ENCODE measurements at regions not wholly inside any gene's neighbourhood (a gene's known extent, or its start where the extent isn't known, plus 50 kb on each side); places are given as distances from the start of the nearest gene placed in this dataset.
"Not testable (repeated sequence)": the region's sequence is repeated elsewhere in the genome, so short reads cannot be mapped to it uniquely, and the experiment has no call there.

DNA sequence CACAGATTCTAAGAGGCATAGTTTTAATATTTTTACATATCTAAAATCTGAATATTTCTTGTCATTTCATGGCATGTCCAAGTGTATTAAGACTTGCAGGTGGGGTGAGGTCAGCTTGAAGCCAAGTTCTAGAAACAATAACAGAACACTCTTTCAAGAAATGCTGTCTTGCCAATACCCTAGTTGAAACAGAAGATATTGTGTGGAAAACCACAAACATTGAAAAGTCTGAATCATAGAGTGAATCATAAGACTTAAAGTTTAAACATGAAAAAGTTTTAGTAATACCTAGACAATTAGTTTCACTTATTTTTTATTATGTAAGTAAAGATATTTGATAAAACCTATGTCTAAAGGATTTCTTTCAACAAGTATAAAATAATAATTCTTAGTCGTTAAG lies 191.5 kb upstream of the CAND1 start:
- no peak for DNase-seq (ENCODE audit: low read depth)

DNA sequence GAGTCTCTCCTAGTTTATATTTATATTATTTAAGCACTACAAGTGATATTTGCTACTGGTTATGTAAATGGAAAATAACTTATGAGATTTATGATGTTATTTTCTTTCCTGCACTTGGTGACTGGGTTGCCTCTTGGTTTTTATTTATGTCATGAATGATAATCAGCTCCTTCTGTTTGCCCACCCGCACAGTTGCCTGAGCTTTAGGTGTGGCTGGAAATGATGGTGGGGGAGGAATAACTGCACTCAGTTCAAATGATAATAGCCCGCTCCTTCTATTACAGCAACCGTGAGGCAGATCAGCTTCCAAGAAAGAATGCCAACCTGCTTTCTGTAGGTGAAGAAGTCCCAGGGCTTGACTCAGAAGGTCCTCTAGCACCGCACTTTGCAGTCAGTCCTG lies 190.2 kb upstream of the CAND1 start:
- no peak for DNase-seq (ENCODE audit: low read depth)

DNA sequence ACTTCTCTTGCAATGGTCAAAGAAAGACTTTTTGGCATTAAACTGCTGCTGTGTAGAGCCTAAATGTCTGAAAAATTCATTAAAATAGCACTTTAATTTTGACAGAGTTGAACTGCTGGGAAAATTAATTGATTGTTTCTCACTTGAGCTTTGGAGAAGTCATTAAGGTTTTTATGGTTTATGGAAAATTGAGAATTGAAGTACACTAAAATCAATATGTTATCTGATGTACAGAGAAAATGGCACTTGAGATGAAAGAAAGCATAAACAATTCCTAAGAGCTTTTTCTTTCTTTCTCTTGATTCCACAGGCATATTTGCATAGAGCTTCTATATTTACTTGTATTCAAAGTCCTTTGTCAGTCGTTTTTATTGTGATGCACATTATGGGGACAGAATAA lies 188.5 kb upstream of the CAND1 start:
- no peak for DNase-seq (ENCODE audit: low read depth)

DNA sequence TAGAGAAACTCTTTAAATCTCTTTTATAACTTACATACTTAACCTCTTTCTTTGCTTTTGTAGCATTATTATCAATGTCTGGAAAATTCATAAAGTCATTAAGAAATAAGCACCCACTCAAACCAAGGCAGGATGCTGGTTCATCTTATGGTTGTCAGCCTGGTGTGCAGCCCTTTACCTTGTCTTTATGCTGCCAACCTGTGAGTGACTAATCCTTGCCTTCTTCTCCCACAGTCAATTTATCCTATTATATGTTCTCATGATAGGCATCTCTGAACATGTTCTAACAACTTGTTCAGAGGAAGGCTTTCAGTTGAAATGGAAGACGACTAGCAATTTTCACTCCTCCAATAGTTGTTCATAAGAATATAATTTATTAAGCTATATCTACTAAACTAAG lies 186.9 kb upstream of the CAND1 start:
- DNase-seq (ENCODE audit: low read depth) = no peak

DNA sequence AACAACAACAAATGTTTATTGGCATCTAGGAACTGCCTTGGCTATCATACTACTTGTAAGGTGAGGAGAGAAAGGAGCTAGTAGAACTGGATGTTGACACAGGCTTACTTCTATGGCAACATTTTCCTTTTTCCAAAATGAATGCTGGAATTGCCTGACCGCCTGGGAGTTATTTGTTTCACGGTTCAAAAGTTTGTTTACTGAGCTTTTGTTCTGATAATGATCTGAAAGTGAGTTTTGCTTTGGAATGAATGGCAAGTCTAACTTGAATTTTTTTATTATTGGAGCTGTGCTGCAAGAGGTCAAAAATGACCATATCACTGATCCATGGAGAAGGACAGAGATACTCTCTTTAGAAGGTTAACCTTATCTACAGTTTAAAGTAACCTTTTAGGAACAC lies 183.5 kb upstream of the CAND1 start:
- DNase-seq (ENCODE audit: low read depth) = no peak

DNA sequence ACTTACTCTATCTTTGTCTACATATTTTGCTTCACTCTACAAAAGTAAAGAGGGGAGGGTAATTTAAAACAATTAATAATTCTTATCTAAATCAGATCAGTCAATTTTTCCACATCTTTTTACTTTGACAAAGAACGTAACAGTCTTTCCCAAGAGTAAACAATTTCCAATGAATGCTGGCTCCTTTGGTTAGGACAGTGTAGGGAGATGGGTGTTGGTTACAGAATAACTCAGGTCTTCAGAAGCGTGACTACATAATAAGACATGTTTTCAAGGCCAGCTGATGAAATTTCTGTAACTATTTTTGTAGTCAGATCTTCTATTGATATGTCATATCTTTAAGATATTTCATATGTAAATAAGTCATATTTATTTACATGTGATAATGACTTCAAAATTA lies 183.0 kb upstream of the CAND1 start:
- DNase-seq (ENCODE audit: low read depth) = no peak

DNA sequence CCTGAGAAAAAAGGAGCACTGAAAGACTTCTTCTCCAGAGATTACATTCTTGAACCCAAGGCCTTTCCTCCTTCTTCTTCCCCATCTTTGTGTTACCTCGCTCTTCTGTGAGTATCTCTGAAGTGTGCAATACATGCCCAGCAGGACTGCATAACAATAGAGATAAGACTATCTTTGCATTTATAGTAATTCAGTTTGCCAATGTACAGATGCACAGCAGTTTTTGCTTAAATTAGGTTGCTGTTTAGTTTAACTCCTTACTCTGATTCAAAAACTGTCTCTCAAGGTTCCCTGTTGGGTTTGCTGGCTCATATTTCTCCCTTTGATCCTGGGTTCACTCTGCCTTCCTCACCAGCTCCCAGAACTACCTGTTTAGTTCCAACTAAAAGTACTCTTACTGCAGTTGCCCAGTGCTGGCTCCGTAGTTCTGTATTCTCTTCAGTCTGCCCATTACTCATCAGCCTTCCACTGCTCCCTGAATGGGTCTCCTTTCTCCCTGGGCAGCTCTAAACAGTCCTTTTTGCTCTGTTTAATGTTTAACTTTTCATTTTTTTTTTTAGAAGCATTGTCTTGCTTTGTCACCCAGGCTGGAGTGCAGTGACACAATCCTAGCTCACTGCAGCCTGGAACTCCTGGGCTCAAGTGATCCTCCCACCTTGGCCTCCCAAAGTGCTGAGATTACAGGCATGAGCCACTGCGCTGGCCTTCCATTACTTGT lies 180.6 kb upstream of the CAND1 start:
- no peak for DNase-seq (ENCODE audit: low read depth)

DNA sequence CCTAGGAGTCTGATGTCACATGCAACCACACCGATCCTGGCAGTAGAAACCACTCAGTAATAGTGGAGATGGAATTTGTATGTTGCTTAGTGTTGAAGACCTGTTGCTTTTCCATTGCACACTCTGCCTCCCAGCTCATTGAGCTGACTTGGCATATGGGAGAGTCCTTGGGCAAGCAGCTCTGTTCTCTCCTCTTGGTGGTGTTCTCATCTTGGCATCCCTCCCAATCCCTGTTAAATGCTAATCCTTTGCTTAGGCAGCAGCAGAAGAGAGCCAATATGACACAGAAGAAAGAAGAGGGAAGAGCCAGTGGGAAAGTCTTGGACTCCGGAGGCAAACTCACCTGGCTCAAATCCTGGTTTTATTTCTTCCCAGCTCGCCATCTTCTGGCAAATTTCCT lies 178.0 kb upstream of the CAND1 start:
- DNase-seq (ENCODE audit: low read depth) = no peak

DNA sequence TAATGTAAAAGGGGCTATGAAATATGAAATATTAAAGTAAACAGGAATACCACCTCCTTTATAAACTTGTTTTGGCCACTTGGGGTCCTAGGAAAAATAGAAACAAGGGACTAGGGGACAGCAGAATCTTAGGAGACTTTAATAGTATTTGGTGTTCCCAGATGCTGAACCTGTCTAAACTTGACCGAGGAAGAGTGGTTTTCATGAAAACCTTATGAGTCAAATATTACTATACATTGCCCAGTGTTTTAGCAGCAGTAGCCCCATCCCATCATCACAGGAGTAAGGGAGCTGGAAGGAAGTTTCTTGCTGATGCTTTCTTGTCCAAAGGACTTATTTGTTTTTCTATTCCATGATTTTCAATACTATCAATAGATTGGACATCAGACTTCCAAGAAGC lies 177.5 kb upstream of the CAND1 start:
- DNase-seq (ENCODE audit: low read depth) = no peak

DNA sequence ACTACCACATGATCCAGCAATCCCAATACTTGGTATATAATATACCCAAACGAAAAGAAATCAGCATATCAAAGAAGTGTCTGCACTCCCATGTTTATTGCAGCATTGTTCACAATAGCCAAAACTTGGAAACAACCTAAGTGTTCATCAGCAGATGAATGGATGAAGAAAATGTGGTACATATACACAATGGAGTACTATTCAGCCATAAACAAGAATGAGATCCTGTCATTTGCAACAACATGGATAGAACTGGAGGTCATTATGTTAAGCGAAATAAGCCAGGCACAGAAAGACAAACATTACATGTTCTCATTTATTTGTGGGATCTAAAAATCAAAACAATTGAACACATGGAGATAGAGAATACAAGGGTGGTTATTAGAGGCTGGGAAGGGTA lies 176.2 kb upstream of the CAND1 start:
- DNase-seq (ENCODE audit: low read depth) = not testable (repeated sequence)

DNA sequence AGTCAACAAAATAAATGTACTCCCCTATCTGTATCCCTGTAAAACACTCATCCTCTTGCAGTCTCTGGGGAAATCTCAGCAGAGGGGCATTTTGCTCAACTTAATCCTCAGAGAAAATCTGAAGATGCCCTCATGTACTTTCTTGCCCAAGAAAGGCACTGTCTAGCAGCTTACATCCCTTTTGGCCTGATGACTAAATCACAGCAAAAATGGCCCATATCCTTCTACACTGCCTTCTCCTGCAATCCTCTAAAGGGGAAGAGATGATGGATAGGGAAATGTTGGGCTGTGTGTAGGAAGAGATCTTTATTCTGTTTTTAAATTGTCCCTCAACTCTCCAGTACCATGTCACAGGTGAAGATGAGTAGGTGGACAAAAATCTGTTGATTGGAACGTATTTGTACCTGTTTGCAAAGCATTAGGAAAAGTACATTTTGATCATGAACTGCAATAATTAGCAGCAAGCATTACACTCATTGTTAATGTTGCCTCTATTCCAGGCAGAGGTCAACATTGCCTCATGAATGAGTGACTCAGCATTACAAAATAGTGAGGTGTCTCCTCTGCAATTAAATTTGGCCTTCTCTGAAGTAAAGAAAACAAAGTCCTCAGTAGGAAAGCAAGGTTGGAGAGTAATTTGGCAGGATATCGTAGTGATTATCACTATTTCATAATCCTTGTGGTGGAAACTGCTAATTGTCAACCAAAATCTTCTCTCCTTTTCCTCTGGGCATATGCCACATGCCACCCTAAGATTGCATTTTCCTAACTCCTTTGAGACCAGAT lies 172.4 kb upstream of the CAND1 start:
- no peak for DNase-seq (ENCODE audit: low read depth)

DNA sequence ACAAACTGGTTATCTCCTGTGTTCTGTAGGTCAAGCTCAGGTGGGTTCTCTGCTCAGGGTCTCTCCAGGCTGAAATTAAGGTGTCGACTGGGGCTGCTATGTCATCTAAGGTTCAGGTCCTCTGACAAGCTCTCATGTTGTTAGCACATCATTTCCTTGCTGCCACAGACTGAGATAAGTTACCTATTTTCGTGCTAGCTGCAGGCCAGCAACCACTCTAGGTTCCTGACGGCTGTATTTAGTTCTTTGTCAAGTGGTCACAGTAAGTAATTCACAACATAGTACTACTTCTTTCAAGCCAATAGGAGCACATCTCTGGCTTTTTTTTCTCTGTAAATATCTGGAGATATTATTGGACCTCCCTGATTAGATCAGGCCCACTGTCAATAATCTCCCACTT lies 169.3 kb upstream of the CAND1 start:
- no peak for DNase-seq (ENCODE audit: low read depth)

DNA sequence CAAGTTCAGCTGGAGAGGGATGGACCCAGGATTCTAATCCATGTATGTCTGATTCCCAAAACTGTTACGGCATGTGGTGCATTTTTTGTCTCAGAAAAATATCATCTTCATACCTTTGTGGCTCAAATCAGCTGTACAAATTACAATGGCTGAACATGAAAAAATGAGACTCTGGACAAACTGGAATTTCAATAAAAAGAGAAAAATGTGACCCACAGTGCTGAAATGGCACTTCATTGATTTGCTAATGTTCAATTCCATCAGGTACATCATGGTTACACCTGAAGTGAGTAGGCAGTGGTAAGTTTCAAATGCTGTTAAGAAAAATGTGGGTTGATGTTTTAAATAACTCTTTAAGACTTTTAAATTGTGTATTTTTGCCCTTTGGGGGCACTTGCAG lies 165.6 kb upstream of the CAND1 start:
- DNase-seq (ENCODE audit: low read depth) = no peak

DNA sequence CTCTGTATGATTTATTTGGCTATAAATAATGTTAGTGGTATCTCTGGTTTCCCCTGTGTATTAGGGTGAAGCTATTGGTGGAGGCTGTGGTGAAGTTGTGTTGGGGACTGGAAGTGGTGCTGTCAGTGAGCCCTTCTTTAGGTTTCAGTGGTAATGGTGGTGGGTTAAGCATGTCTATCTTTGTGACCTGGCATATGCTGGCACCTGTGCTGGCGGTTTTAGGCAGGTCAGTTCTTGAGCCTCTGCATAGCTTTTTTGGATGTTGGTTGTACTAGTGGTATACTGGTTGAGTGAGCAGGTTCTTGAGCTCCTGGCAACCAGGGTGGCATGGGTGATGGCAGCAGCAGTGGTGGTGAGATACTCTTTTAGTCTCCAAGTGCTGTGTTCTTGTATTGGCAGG lies 161.9 kb upstream of the CAND1 start:
- DNase-seq (ENCODE audit: low read depth) = no peak

DNA sequence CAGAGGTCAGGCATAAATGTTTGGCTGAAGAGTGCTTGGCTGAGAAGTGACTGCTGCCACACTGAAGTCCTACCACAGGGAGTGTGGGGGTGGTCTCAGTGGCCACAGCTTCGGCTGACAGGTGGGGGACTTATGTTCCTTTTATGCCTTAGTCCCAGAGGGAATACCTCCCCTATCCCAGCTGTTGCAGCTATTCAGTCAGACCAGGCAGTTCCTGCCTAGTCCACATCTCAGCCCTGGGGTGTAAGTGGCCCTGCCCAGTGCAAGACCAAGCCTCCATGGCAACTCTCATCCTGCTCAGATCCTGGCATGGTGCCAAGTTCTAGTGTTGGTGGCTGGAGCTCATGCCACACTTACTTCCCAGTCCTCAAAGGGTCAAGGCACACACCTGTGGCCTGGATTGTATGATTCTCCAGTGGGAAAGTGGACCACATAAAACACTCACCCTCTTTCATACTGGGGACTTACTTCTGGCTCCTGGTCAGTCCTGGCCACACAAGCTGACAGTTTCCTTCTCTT lies 161.3 kb upstream of the CAND1 start:
- no peak for DNase-seq (ENCODE audit: low read depth)

DNA sequence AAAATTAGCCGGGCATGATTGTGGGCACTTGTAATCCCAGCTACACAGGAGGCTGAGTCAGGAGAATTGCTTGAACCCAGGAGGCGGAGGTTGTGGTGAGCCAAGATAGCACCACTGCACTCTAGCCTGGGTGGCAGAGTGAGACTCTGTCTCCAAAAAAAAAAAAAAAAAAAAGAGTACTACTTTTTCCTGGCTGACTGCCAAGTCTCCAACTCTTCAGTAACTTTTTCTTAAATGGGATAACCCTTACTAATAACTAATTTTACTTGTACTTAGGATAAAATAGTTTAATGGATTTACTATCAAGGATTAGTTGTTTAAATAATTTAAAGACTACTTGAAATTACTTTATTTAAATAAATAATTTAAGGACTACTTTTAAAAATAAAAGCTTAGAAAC lies 158.8 kb upstream of the CAND1 start:
- not testable (repeated sequence) for DNase-seq (ENCODE audit: low read depth)

DNA sequence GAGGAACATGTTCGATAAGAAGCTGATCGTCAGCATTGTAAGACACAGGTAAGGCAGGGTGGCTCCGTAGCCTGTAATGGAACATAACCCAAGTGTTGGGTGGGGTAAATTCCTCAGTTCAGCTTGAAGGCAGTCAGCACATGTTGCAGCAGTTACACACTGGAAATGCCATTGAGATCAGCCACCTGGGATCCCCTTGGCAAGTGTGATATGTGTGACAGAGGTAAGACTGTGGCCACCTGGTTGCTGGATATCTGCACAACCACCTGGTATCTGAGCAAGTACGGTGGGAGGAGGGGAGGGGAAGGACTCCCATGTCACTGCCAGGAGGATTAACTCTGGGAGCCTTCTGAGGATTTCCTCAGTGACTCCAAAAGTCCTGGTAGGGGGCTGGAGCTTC lies 158.0 kb upstream of the CAND1 start:
- no peak for DNase-seq (ENCODE audit: low read depth)

DNA sequence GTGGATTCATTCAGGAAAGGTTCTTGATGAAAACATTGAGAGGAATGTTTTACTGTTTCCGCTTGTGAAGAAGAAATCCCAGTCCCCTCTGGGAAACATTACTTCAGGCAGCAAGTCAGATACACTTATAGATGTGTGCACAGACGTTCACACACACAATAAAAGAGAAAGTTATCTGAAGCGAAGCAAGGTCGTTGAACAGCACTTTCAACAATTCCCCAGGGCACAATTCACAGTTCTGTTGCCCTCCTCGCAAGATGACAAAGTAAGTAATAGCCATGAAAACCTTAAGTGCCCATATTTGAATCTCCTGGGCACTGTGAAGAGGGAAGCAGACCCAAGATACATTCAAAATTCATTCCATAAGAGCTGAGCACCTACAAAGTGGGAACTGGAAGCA lies 156.6 kb upstream of the CAND1 start:
- no peak for DNase-seq (ENCODE audit: low read depth)

DNA sequence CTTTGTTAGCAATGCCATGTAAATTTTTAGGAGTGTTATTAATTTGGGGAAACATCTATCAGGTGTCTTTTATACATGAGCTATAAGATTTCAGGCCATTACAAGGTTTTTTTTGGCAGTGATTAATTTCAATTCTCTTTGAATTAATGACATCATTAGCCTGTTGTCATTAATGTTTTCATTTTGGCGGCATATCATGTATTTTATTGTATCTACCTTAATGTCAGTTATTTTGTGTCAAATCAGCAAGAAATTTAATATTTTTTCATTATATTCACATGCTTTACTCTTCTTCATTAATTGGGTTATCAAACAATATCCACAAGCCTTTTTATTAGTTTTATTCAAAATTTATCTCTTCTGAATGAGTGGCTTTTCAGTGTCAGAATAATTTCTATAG lies 153.0 kb upstream of the CAND1 start:
- DNase-seq (ENCODE audit: low read depth) = no peak

DNA sequence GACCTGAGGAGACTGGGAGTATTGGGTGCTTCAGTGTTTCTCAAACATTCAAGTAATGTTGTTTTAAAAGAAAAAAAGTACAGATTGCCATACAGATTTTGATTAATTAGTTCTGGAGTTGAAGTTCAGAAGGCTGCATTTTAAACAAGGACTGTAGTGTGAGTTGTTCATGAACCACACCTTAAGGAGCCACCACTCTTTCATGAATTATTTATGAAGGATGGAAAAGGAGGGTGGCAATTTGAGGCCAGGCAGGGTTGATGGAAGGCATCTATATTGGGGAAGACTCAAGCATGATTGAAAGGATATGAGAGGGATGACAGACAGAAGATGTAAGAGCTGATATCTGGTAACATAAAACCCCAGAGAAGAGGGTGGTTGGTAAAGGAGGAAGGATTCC lies 146.6 kb upstream of the CAND1 start:
- DNase-seq (ENCODE audit: low read depth) = no peak

DNA sequence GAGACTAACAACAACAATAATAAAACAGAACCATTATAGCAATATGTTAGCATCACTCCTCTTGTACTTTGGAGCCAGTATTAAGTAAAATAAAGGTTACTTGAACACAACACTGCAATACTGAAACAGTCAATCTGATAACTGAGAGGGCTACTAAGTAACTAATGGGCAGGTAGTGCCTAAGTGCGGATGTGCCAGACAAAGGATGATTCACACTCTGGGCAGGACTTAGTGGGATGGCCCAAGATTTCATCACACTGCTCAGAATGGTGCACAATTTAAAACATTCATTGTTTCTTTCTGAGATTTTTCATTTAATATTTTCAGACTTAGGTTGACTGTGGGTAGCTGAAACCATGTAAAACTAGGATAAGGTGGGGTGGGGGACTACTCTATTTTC lies 131.9 kb upstream of the CAND1 start:
- DNase-seq (ENCODE audit: low read depth) = no peak

DNA sequence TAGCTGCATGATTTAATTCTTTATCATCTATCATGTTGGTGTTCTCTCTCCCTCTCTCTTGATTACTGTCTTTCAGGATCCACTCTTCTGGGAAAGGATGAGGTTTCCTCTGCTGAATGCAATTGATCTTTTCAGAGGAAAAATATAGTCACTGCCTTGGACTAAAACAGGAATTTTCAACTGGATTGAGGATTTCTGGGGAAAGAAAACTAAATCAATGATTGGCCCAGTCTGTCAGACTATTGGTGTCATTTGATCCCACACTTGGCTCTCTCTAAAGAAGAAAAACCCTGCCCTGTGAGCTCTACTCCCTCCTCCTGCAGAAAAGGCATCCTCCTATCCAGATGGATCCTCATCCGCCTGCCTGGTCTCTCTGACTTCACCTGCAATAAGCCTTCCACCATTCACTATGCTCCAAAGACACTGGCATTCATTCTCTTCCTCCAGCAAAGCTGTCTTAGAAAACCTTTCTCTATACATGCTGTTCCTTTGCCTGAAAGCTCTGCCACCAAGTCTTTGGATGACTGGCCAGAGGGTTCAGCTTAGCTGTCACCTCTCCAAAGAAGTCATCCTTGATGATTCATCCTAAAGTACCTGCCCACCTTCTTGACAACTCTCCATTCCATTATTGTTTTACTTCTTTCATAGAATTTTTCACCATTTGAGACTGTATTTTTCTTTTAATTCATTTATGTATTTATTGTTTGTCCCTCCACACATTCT lies 127.7 kb upstream of the CAND1 start:
- no peak for DNase-seq (ENCODE audit: low read depth)

DNA sequence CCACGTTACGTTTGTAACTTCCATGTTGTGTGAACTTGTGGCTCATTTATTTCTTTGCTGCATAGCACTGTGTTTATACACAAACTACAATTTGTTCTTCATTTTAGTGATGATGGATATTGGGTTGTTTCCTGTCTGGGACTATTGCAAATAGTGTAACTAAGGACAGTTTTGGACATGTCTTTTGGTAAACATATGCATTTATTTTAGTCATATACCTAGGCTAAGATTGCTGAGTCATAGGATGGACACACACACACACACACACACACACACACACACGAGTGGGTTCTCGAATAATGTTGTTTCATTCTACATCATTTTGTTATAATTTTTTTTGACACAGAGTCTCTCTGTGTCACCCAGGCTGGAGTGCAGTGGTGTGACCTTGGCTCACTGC lies 123.5 kb upstream of the CAND1 start:
- DNase-seq (ENCODE audit: low read depth) = no peak
